Kidney epithelial cell (primary cell): ENCODE measurements at regions not wholly inside any gene's neighbourhood (a gene's known extent, or its start where the extent isn't known, plus 50 kb on each side); places are given as distances from the start of the nearest gene placed in this dataset.

Experiments
- DNase-seq: peaks from one replicate; pipeline ENCODE4 v3.0.0-alpha.2; 2010; ENCODE audit warnings: low read depth
- H3K27me3 ChIP-seq: 2 replicates; pipeline ENCODE4 v1.6.0; 2011; ENCODE audit warnings: low read length; ENCODE audit not compliant: control insufficient read depth, insufficient read depth
- H3K36me3 ChIP-seq: 2 replicates; pipeline ENCODE4 v1.5.1; 2011; ENCODE audit warnings: low read length; ENCODE audit not compliant: control insufficient read depth, insufficient read depth
- H3K4me3 ChIP-seq: 2 replicates; pipeline ENCODE4 v1.5.1; 2011; ENCODE audit warnings: low read depth, mild to moderate bottlenecking, control low read depth, low read length
- TF ChIP-seq, protein P1 (sequence below): IDR thresholded peaks from 2 replicates; pipeline ENCODE4 v1.5.1; 2011; ENCODE audit warnings: mild to moderate bottlenecking, moderate library complexity, low read length, control low read depth, inconsistent platforms; ENCODE audit not compliant: insufficient read depth, poor library complexity, severe bottlenecking

DNA sequence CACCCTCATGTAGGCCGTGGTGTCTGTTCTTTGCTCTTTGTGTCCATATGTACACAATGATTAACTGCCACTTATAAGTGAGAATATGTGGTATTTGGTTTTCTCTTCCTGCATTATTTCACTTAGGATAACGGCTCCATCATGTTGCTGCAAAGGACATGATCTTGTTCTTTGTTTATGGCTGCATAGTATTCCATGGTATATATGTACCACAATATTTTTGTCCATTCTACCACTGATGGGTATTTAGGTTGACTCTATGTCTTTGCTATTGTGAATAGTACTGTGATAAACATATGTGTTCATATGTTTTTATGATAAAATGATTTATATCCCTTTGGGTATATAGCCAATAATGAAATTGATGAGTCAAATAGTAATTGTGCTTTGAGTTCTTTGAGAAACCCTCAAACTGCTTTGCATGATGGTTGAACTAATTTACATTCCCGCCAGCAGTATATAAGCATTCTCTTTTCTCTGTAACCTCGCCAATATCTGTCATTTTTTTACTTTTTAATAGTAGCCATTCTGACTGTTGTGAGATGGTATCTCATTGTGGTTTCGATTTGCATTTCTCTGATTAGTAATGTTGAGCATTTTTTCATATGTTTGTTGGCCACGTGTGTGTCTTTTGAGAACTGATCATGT lies 174.4 kb upstream of the NT5E start:
- DNase-seq, result no peak
- H3K4me3 ChIP-seq, result no peak overlapping the region
- no peaks in the 10 kb centered on the region for H3K36me3 ChIP-seq
- TF ChIP-seq, protein P1, sequence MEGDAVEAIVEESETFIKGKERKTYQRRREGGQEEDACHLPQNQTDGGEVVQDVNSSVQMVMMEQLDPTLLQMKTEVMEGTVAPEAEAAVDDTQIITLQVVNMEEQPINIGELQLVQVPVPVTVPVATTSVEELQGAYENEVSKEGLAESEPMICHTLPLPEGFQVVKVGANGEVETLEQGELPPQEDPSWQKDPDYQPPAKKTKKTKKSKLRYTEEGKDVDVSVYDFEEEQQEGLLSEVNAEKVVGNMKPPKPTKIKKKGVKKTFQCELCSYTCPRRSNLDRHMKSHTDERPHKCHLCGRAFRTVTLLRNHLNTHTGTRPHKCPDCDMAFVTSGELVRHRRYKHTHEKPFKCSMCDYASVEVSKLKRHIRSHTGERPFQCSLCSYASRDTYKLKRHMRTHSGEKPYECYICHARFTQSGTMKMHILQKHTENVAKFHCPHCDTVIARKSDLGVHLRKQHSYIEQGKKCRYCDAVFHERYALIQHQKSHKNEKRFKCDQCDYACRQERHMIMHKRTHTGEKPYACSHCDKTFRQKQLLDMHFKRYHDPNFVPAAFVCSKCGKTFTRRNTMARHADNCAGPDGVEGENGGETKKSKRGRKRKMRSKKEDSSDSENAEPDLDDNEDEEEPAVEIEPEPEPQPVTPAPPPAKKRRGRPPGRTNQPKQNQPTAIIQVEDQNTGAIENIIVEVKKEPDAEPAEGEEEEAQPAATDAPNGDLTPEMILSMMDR, result no peak
- no peaks in the 10 kb centered on the region for H3K27me3 ChIP-seq

DNA sequence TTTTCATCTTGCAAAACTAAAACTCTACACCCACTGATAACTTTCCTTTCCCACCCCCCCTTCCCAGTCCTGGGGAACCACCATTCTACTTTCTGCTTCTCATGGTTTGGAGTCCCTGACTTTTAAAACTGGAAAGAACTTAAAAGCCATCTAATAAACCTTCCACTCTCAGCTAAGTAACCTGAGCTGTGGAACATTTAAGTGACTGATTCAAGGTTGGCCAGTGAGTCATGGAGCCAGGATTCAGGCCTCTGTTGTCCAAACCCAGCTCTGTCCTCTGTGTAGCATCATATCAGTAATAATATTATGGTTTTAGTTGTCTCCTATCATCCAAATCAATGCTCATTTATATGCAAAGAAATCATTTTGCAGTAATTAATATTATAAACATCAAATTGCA lies 176.0 kb upstream of the NT5E start:
- H3K27me3 ChIP-seq, result no peaks in the 10 kb centered on the region
- no peaks in the 10 kb centered on the region for H3K36me3 ChIP-seq
- DNase-seq, result no peak
- TF ChIP-seq, protein P1, result no peak
- H3K4me3 ChIP-seq, result no peak overlapping the region

DNA sequence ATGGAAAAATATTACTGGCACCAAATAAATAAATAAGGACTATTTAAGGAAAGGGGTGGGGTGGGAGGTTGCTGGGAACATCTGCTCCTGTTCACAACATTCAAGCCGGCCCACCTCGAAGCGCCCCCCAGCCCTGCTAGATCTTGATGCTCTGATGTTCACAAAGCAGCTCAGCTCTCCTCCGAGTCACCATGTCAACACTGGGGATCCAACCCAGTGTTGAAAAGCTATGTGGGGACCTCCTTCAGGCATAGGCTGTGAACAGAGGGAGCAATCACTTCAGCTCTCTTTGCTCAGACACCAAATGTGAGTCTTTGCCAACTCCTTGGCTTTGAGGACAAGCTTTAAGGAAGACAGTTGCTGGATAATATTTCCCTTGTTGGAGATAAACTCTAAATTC lies 176.8 kb upstream of the NT5E start:
- DNase-seq, result no peak
- H3K36me3 ChIP-seq, result no peaks in the 10 kb centered on the region
- no peak overlapping the region for H3K4me3 ChIP-seq
- no peaks in the 10 kb centered on the region for H3K27me3 ChIP-seq
- TF ChIP-seq, protein P1, result no peak

DNA sequence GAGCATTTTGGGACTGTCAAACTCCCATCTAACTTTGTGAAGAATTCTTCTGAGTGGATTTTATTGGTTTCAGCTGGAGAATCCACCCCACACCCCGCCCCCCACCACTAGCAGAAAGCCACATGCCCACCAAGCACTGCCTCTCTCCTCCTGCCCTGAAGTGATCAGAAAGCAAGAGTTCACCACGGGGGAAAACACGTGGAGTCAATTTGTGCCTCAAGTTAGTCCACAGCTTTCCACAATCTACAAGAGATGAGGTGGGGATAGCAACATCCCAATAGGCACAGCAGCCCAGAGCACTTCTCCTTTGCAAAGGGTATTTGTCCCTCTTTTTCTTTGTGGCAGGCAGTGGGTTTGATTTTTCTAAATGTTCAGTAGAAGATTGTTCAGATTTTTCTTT lies 177.3 kb upstream of the NT5E start:
- H3K4me3 ChIP-seq, result no peak overlapping the region
- TF ChIP-seq, protein P1, result no peak
- no peak for DNase-seq

DNA sequence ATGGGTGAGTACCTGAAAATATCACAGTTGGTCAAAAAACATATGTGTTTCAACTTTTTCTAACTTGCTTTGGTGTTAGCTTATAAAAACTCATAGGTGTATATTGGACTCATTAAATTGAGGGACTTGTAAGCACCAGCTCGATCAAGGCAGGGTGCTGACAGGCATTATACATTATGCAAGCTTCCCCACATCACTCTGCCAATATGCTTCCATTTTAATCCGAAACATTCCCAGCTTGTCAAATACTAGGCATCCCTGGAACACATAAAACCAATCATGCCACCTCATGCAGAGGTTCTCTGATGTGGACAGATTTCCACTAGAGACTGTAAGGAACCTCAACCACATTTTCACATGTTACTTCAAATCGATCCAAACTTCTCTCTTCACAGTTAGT lies 187.3 kb upstream of the NT5E start:
- Histone ChIP-seq H3K4me3 (no peak overlapping the region), H3K36me3 (no peaks in the 10 kb centered on the region), H3K27me3 (no peaks in the 10 kb centered on the region)
- no peak for DNase-seq
- TF ChIP-seq, protein P1, result no peak

More for the DNA sequence above, 177.3 kb upstream of the NT5E start:
- Histone ChIP-seq H3K27me3 (no peaks in the 10 kb centered on the region), H3K36me3 (no peaks in the 10 kb centered on the region)

DNA sequence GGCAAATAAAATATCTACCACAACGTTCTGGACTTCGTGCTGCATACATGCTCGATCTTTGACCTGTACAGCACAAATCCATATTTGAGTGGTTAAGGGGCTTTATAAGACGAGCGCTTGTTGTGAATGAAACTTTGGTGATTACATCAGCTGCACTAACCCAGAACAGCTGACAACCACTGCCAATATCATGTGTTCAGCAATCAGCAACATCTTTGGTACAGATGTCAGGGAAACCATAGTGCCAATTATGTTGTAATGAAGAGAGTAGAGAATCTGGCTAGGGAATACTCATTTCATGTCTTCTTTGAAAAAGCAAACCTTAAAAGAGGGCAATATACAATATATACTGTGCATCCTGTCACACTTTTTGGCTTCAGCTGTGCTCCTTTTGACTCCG lies 188.6 kb upstream of the NT5E start:
- no peaks in the 10 kb centered on the region for H3K36me3 ChIP-seq
- TF ChIP-seq, protein P1, result no peak
- H3K27me3 ChIP-seq, result no peaks in the 10 kb centered on the region
- no peak for DNase-seq
- H3K4me3 ChIP-seq, result no peak overlapping the region
